ENCODE measurements at regions not wholly inside any gene's neighbourhood (a gene's known extent, or its start where the extent isn't known, plus 50 kb on each side); places are given as distances from the start of the nearest gene placed in this dataset.
"Not testable (repeated sequence)": the region's sequence is repeated elsewhere in the genome, so short reads cannot be mapped to it uniquely, and the experiment has no call there.

- H3K4me1 Mint-ChIP-seq = no peaks in the 10 kb centered on the region
- no peak overlapping the region for H3K4me3 Mint-ChIP-seq
- no peak for ATAC-seq (replicated peaks)
Measured at GRCh38 chr6:150752409-150752808, 113.1 kb upstream of the MTHFD1L start.

GRCh38 chr6:150753371-150754064, 112.0 kb upstream of the MTHFD1L start:
- Mint-ChIP-seq H3K4me1 (no peaks in the 10 kb centered on the region), H3K4me3 (no peak overlapping the region), H3K36me3 (ENCODE audit: low read depth) (no peaks in the 10 kb centered on the region), H3K9me3 (no peaks in the 10 kb centered on the region), H3K27me3 (no peaks in the 10 kb centered on the region), H3K27ac (no peak overlapping the region)
- no peak for ATAC-seq (replicated peaks)

More at GRCh38 chr6:150752409-150752808, 113.1 kb upstream of the MTHFD1L start:
- Mint-ChIP-seq H3K36me3 (ENCODE audit: low read depth) (no peaks in the 10 kb centered on the region), H3K27me3 (no peaks in the 10 kb centered on the region), H3K27ac (no peak overlapping the region), H3K9me3 (no peaks in the 10 kb centered on the region)

DNA sequence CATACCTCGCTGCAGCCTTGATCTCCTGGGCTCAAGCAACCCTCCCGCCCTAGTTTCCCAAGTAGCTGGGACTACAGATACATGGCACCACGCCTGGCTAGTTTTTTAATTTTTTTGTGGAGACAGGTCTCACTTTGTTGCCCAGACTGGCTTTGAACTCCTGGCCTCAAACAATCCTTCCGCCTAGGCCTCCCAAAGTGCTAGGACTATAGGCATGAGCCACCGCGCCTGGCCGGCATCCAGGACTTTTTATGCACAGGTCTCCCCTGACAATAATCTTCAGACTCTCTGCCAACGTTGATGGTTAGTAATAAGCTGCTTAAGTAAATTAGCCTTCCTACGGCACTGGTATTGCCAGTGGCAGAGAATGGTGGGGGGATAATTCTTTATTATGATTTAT, 110.5 kb upstream of the MTHFD1L start:
- ATAC-seq (replicated peaks) = no peak
- Mint-ChIP-seq H3K9me3 (no peaks in the 10 kb centered on the region), H3K27ac (no peak overlapping the region), H3K27me3 (no peaks in the 10 kb centered on the region), H3K4me3 (no peak overlapping the region), H3K4me1 (no peaks in the 10 kb centered on the region), H3K36me3 (ENCODE audit: low read depth) (no peaks in the 10 kb centered on the region)

GRCh38 chr6:150755524-150755923, 110.0 kb upstream of the MTHFD1L start:
- Mint-ChIP-seq H3K4me1 (no peaks in the 10 kb centered on the region), H3K4me3 (no peak overlapping the region), H3K36me3 (ENCODE audit: low read depth) (no peaks in the 10 kb centered on the region), H3K27me3 (no peaks in the 10 kb centered on the region), H3K9me3 (no peaks in the 10 kb centered on the region), H3K27ac (no peak overlapping the region)
- ATAC-seq (replicated peaks) = no peak

DNA sequence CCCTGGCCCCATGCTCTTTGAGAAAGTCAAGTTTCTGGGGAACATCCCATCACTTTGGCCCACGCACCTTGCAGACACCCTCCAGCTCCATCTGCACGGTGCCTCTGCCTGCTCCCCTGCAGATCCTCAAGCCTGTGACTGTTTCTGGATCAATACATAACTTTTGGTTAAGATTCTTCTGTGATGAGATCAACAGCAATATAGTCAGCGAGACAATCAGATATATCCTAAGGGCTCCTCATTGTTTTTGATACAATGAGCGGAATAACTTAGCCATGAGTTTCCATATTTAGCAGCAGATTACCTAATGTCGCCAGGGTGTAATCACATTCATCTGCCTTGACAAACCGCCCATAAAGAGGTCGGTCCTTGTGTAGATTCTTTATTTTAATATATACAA, 109.3 kb upstream of the MTHFD1L start:
- no peaks in the 10 kb centered on the region for H3K36me3 Mint-ChIP-seq (ENCODE audit: low read depth)
- no peaks in the 10 kb centered on the region for H3K27me3 Mint-ChIP-seq
- H3K9me3 Mint-ChIP-seq = no peaks in the 10 kb centered on the region
- no peak overlapping the region for H3K27ac Mint-ChIP-seq
- H3K4me1 Mint-ChIP-seq = no peaks in the 10 kb centered on the region
- no peak for ATAC-seq (replicated peaks)
- H3K4me3 Mint-ChIP-seq = no peak overlapping the region

GRCh38 chr6:150757807-150758206, 107.7 kb upstream of the MTHFD1L start:
- H3K27me3 Mint-ChIP-seq; H3K9me3 Mint-ChIP-seq; H3K4me1 Mint-ChIP-seq; H3K4me3 Mint-ChIP-seq; H3K27ac Mint-ChIP-seq; ATAC-seq (replicated peaks); H3K36me3 Mint-ChIP-seq (ENCODE audit: low read depth): not testable (repeated sequence)

DNA sequence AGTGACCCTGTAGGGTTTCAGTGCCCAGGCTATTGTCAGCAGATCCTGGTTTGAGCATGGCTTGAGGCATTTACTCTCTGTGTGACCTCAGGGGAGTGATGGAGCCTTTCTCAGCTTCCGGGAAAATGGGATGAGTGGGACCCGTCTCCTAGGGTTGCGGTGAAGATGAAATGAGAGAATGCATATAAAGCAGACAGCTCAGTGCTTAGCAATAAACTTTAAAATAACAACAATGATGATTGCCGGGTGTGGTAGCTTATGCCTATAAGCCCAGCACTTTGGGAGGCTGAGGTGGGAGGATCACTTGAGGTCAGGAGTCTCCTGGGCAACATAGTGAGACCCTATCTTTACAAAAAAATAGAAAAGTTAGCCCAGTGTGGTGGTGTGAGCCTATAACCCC, 106.0 kb upstream of the MTHFD1L start:
- no peak for ATAC-seq (replicated peaks)
- no peaks in the 10 kb centered on the region for H3K4me1 Mint-ChIP-seq
- no peaks in the 10 kb centered on the region for H3K36me3 Mint-ChIP-seq (ENCODE audit: low read depth)
- no peak overlapping the region for H3K4me3 Mint-ChIP-seq
- no peaks in the 10 kb centered on the region for H3K27me3 Mint-ChIP-seq
- no peak overlapping the region for H3K27ac Mint-ChIP-seq
- H3K9me3 Mint-ChIP-seq = no peaks in the 10 kb centered on the region

DNA sequence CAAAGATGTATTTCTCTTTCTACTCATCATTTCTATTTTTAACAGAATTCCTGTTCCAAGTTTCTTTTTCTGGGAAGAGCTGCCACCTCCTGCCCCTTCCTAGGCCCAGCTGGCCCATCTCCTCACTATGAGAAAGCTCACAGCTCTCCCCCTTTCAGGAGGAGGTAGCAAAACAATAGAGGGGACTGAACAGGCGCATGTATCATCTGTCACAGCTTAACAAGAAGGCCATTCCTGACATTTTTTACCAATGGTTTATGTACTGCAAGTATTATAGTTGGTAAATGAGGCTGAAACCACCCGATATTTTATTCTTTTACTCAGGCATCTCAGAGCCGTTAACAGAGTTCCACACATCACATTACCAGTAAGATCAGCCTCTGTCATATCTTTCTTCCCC, 103.7 kb upstream of the MTHFD1L start:
- no peak for ATAC-seq (replicated peaks)
- H3K4me1 Mint-ChIP-seq = no peaks in the 10 kb centered on the region
- no peaks in the 10 kb centered on the region for H3K36me3 Mint-ChIP-seq (ENCODE audit: low read depth)
- H3K9me3 Mint-ChIP-seq = no peaks in the 10 kb centered on the region
- H3K27me3 Mint-ChIP-seq = no peaks in the 10 kb centered on the region
- no peak overlapping the region for H3K27ac Mint-ChIP-seq
- no peak overlapping the region for H3K4me3 Mint-ChIP-seq

GRCh38 chr6:150764334-150765066, 101.0 kb upstream of the MTHFD1L start:
- Mint-ChIP-seq H3K27ac (no peak overlapping the region), H3K27me3 (no peaks in the 10 kb centered on the region), H3K4me1 (no peaks in the 10 kb centered on the region), H3K36me3 (ENCODE audit: low read depth) (peaks cover under 1% of the 10 kb centered on the region), H3K4me3 (no peak overlapping the region), H3K9me3 (no peaks in the 10 kb centered on the region)
- ATAC-seq (replicated peaks) = no peak

GRCh38 chr6:150765067-150765764, 100.3 kb upstream of the MTHFD1L start:
- H3K36me3 Mint-ChIP-seq (ENCODE audit: low read depth) = peaks cover 5% of the 10 kb centered on the region
- H3K4me3 Mint-ChIP-seq = no peak overlapping the region
- no peaks in the 10 kb centered on the region for H3K4me1 Mint-ChIP-seq
- no peaks in the 10 kb centered on the region for H3K27me3 Mint-ChIP-seq
- no peak overlapping the region for H3K27ac Mint-ChIP-seq
- no peak for ATAC-seq (replicated peaks)
- H3K9me3 Mint-ChIP-seq = no peaks in the 10 kb centered on the region

GRCh38 chr6:150766201-150766997, 99.1 kb upstream of the MTHFD1L start:
- no peak for ATAC-seq (replicated peaks)
- no peak overlapping the region for H3K27ac Mint-ChIP-seq
- H3K4me3 Mint-ChIP-seq = no peak overlapping the region
- no peaks in the 10 kb centered on the region for H3K4me1 Mint-ChIP-seq
- H3K36me3 Mint-ChIP-seq (ENCODE audit: low read depth) = peaks cover 5% of the 10 kb centered on the region
- no peaks in the 10 kb centered on the region for H3K9me3 Mint-ChIP-seq
- no peaks in the 10 kb centered on the region for H3K27me3 Mint-ChIP-seq

DNA sequence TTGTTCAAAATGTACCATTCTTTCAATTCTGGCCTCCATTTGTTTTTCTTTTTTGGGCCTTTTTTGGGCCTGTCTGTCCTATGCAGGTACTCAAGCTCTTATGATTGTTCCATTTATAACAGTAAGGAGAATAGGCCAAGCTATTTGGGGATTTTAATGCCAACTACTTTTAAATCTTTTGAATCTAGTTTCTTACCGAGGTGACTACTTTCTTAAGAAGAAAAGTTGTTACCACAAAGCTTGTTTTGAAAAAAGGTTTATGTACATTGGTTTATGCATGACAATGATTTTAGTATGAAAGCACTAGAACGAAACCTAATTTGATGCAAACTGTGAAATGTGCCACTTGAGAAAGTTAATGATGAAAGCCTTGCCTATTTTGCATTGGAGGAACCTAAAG, 98.3 kb upstream of the MTHFD1L start:
- ATAC-seq (replicated peaks) = no peak
- Mint-ChIP-seq H3K27ac (no peak overlapping the region), H3K36me3 (ENCODE audit: low read depth) (peaks cover 5% of the 10 kb centered on the region), H3K4me3 (no peak overlapping the region), H3K4me1 (no peaks in the 10 kb centered on the region), H3K9me3 (no peaks in the 10 kb centered on the region), H3K27me3 (no peaks in the 10 kb centered on the region)

- ATAC-seq (replicated peaks) = no peak
- no peak overlapping the region for H3K4me3 Mint-ChIP-seq
- H3K27ac Mint-ChIP-seq = no peak overlapping the region
- H3K4me1 Mint-ChIP-seq = no peaks in the 10 kb centered on the region
- peaks cover 5% of the 10 kb centered on the region for H3K36me3 Mint-ChIP-seq (ENCODE audit: low read depth)
- no peaks in the 10 kb centered on the region for H3K9me3 Mint-ChIP-seq
- H3K27me3 Mint-ChIP-seq = no peaks in the 10 kb centered on the region
Measured at GRCh38 chr6:150767571-150768018, 97.9 kb upstream of the MTHFD1L start.

- no peak for ATAC-seq (replicated peaks)
Measured at GRCh38 chr6:150770637-150771036, 94.9 kb upstream of the MTHFD1L start.

More at GRCh38 chr6:150770637-150771036, 94.9 kb upstream of the MTHFD1L start:
- Mint-ChIP-seq H3K27me3 (no peaks in the 10 kb centered on the region), H3K36me3 (ENCODE audit: low read depth) (peaks cover 5% of the 10 kb centered on the region), H3K9me3 (no peaks in the 10 kb centered on the region), H3K4me1 (peaks cover 6% of the 10 kb centered on the region), H3K4me3 (no peak overlapping the region), H3K27ac (no peak overlapping the region)

Data from activated T-helper 17 cell treated with anti-CD3 and anti-CD28 coated beads, Interleukin-2, amount 50 U/mL, for 72 hours (primary cell).